Liver (tissue), 8 donors: ENCODE measurements at regions not wholly inside any gene's neighbourhood (a gene's known extent, or its start where the extent isn't known, plus 50 kb on each side); places are given as distances from the start of the nearest gene placed in this dataset. TPM values are rescaled to one million over a fixed set of nuclear protein-coding genes. Genes with fewer than 3 reads are reported as not detected.

Experiments used
- DNase-seq: peaks from one replicate; pipeline ENCODE4 v3.0.0-alpha.2; 2017; ENCODE audit warnings: low spot score
- H3K27ac ChIP-seq, 2 donors: one replicate each; pipeline ENCODE4 v1.7.0; 2013; ENCODE audit warnings: inconsistent platforms in 2 of 2, low read length in 2 of 2, control low read depth in 1 of 2, low read depth in 1 of 2, mild to moderate bottlenecking in 1 of 2
- H3K27me3 ChIP-seq, 4 donors: one replicate each; pipeline versions ENCODE4 v1.6.1 to v1.7.0; 2013; ENCODE audit warnings: low read length in 3 of 4, inconsistent platforms in 1 of 4, mild to moderate bottlenecking in 1 of 4, moderate library complexity in 1 of 4; ENCODE audit not compliant: control insufficient read depth in 4 of 4, insufficient read depth in 4 of 4
- H3K36me3 ChIP-seq, 4 donors: one replicate each; pipeline versions ENCODE4 v1.6.1 to v1.7.0; 2013; ENCODE audit warnings: low read length in 3 of 4, mild to moderate bottlenecking in 3 of 4, low read depth in 1 of 4, moderate library complexity in 1 of 4; ENCODE audit not compliant: control insufficient read depth in 4 of 4, insufficient read depth in 3 of 4
- H3K4me1 ChIP-seq, 4 donors: one replicate each; pipeline versions ENCODE4 v1.6.1 to v1.7.0; 2013; ENCODE audit warnings: low read length in 3 of 4, mild to moderate bottlenecking in 3 of 4, moderate library complexity in 1 of 4; ENCODE audit not compliant: control insufficient read depth in 4 of 4, insufficient read depth in 4 of 4
- H3K4me3 ChIP-seq, 3 donors: one replicate each; pipeline versions ENCODE4 v1.6.1 to v1.7.0; 2013; ENCODE audit warnings: low read length in 3 of 3, control low read depth in 1 of 3, low read depth in 1 of 3, mild to moderate bottlenecking in 1 of 3
- H3K9ac ChIP-seq, 2 donors: one replicate each; pipeline ENCODE4 v1.7.0; 2013; ENCODE audit warnings: low read length in 2 of 2, mild to moderate bottlenecking in 2 of 2, moderate library complexity in 2 of 2, control low read depth in 1 of 2, low read depth in 1 of 2
- H3K9me3 ChIP-seq, 4 donors: one replicate each; pipeline versions ENCODE4 v1.6.1 to v1.7.0; 2013; ENCODE audit warnings: low read length in 3 of 4; ENCODE audit not compliant: control insufficient read depth in 4 of 4
- JUND ChIP-seq, 2 donors: IDR thresholded peaks; 2 replicates each; pipeline ENCODE4 v1.6.1; 2016; ENCODE audit warnings: antibody characterized with exemption in 2 of 2
- RAD21 ChIP-seq, 2 donors: IDR thresholded peaks; 2 replicates each; pipeline ENCODE4 v1.6.1; 2016; ENCODE audit warnings: antibody characterized with exemption in 2 of 2, mild to moderate bottlenecking in 2 of 2
- WGBS: extraction: QIAGEN DNeasy Blood & Tissue Kit; methylation state at CpG from one replicate; pipeline ENCODE4 v1.1.7; 2013; 5-methylcytosine and 5-hydroxymethylcytosine counted together
- small RNA-seq: library from RNA; depleted of rRNA; stranded (forward); fragments of <200 nt; gene quantifications from one replicate; pipeline ENCODE3, GENCODE V24; 2014
- donor health status: healthy.
- donor health status: healthy.
- donor health status: healthy.
- donor health status: healthy.

- Histone ChIP-seq H3K4me1 (no peaks in the 10 kb centered on the region), H3K27me3 (peaks cover 0 to 3% (median 0%) of the 10 kb centered on the region in 4 donors), H3K27ac (no peak overlapping the region), H3K9ac (no peak overlapping the region), H3K36me3 (no peaks in the 10 kb centered on the region), H3K9me3 (no peaks in the 10 kb centered on the region), H3K4me3 (no peak overlapping the region)
- WGBS: 95% methylated on average over 2 of the region's 2 CpGs
- TF ChIP-seq JUND (IDR thresholded peaks at IDR 0.05) (no peak), RAD21 (IDR thresholded peaks at IDR 0.05) (peak in 1 of 2 donors; percentile 4)
- DNase-seq: no peak
These were observed 58.2 kb upstream of the DKK2 start for GRCh38 chr4:107094332-107094731.

Small RNA genes in the stretch of these regions (small RNA-seq; reads per million reads assigned to genes)
- gene RNU6-551P: not detected
